ENCODE measurements at regions not wholly inside any gene's neighbourhood (a gene's known extent, or its start where the extent isn't known, plus 50 kb on each side); places are given as distances from the start of the nearest gene placed in this dataset.
"Not testable (repeated sequence)": the region's sequence is repeated elsewhere in the genome, so short reads cannot be mapped to it uniquely, and the experiment has no call there.

DNA sequence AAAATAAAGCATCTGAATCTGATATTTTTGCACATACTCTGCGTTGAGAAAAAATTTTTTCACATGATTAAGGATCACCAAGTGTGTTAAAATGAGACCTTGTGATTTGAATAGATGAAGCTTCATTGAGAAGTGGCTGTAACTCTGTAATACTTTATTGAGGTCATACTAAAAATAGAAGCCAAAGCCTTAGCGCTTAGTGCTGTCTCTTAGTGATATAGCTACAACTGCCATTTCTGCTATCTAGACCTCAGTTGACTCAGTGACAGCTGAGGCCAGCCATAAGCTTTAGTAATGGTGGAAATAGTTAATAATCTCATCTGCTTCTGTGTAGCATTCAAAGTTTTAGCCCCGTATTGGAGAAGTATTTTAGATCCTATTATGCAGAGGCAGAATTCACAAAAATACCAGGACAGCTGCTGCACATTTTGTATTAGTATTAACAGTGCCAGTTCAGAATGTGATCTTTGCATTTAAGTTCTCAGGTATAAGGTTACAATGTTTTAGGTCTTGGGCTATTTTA lies 107.4 kb upstream of the SGCD start:
- no peak overlapping the region for H3K4me3 ChIP-seq (ENCODE audit: low read depth, low read length, poor library complexity, severe bottlenecking)
- no peaks in the 10 kb centered on the region for H3K9me2 ChIP-seq (ENCODE audit: insufficient read depth, low read length)
- H3K79me2 ChIP-seq (ENCODE audit: insufficient read depth, low read depth, low read length), result no peaks in the 10 kb centered on the region
- no peak for TF ChIP-seq EZH2phosphoT487 (IDR thresholded peaks at IDR 0.05; ENCODE audit: borderline replicate concordance, low read depth, low read length)
- no peak for TF ChIP-seq CTCF (conservative IDR thresholded peaks at IDR 0.05; ENCODE audit: low read length)
- no TSS peak for BruUV-seq (replicated peaks)
- no peak overlapping the region for H3K4me2 ChIP-seq (ENCODE audit: low read length)
- ChIA-PET POLR2A (interaction anchor here (0.5 to 0.6 kb wide), 3 partner anchors 8 to 123 kb away, joined by 4 to 7 read pairs (median 5); no protein-coding TSS in a partner anchor), CTCF (ENCODE audit: unreplicated experiment) (no interaction called here)
- no peak overlapping the region for H2AFZ ChIP-seq (ENCODE audit: low read length)
- no peak overlapping the region for H3K27ac ChIP-seq (ENCODE audit: low read depth, low read length, poor library complexity, severe bottlenecking)
- intact Hi-C loops (cut with micrococcal nuclease; ENCODE audit: unreplicated experiment), result no loop called here
- H3K36me3 ChIP-seq (ENCODE audit: insufficient read depth, low read length), result no peaks in the 10 kb centered on the region
- no peaks in the 10 kb centered on the region for H3K9me3 ChIP-seq (ENCODE audit: low read length)
- no peaks in the 10 kb centered on the region for H3K4me1 ChIP-seq (ENCODE audit: insufficient read depth, low read length, poor library complexity, severe bottlenecking)
- no peak for DNase-seq (ENCODE audit: low spot score)
- H4K20me1 ChIP-seq (ENCODE audit: insufficient read depth, low read length), result no peaks in the 10 kb centered on the region

DNA sequence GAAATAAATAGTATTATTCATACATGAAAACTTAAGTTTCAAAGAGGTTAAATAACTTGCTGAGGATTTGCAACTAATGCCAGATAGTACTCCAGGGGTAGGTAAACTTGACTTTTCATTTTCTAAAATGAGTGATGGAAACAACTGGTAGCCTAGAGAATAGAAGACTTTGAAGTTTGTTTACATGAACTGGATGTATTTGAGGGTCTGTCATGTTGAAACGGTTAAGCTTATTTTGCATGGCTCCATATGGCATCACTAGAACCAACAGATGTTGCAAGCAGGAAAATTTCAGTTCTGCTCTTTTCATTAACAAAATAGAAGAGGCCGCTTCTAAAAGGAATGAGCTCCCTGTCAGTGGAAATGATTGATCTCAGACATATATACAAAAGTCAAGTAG lies 105.1 kb upstream of the SGCD start:
- CTCF ChIA-PET (ENCODE audit: unreplicated experiment), result no interaction called here
- Histone ChIP-seq H3K4me2 (ENCODE audit: low read length) (no peak overlapping the region), H3K9me2 (ENCODE audit: insufficient read depth, low read length) (no peaks in the 10 kb centered on the region), H4K20me1 (ENCODE audit: insufficient read depth, low read length) (no peaks in the 10 kb centered on the region), H3K27ac (ENCODE audit: low read depth, low read length, poor library complexity, severe bottlenecking) (no peak overlapping the region), H2AFZ (ENCODE audit: low read length) (no peak overlapping the region), H3K79me2 (ENCODE audit: insufficient read depth, low read depth, low read length) (no peaks in the 10 kb centered on the region), H3K9me3 (ENCODE audit: low read length) (no peaks in the 10 kb centered on the region), H3K36me3 (ENCODE audit: insufficient read depth, low read length) (no peaks in the 10 kb centered on the region), H3K4me1 (ENCODE audit: insufficient read depth, low read length, poor library complexity, severe bottlenecking) (no peaks in the 10 kb centered on the region), H3K4me3 (ENCODE audit: low read depth, low read length, poor library complexity, severe bottlenecking) (no peak overlapping the region)
- DNase-seq (ENCODE audit: low spot score), result no peak
- TF ChIP-seq EZH2phosphoT487 (IDR thresholded peaks at IDR 0.05; ENCODE audit: borderline replicate concordance, low read depth, low read length) (no peak), CTCF (conservative IDR thresholded peaks at IDR 0.05; ENCODE audit: low read length) (no peak)
- no TSS peak for BruUV-seq (replicated peaks)
- POLR2A ChIA-PET, result no interaction called here
- intact Hi-C loops (cut with micrococcal nuclease; ENCODE audit: unreplicated experiment), result no loop called here

- Histone ChIP-seq H3K79me2 (ENCODE audit: insufficient read depth, low read depth, low read length) (no peaks in the 10 kb centered on the region), H3K4me2 (ENCODE audit: low read length) (no peak overlapping the region), H4K20me1 (ENCODE audit: insufficient read depth, low read length) (no peaks in the 10 kb centered on the region), H3K4me3 (ENCODE audit: low read depth, low read length, poor library complexity, severe bottlenecking) (no peak overlapping the region), H3K9me2 (ENCODE audit: insufficient read depth, low read length) (no peaks in the 10 kb centered on the region), H3K36me3 (ENCODE audit: insufficient read depth, low read length) (no peaks in the 10 kb centered on the region), H2AFZ (ENCODE audit: low read length) (no peak overlapping the region), H3K9me3 (ENCODE audit: low read length) (no peaks in the 10 kb centered on the region), H3K4me1 (ENCODE audit: insufficient read depth, low read length, poor library complexity, severe bottlenecking) (no peaks in the 10 kb centered on the region), H3K27ac (ENCODE audit: low read depth, low read length, poor library complexity, severe bottlenecking) (no peak overlapping the region)
- POLR2A ChIA-PET, result interaction anchor here (0.6 kb wide), 1 partner anchor 1124 kb away, joined by 3 read pairs; no protein-coding TSS in a partner anchor
- CTCF ChIA-PET (ENCODE audit: unreplicated experiment), result interaction anchor here (0.6 kb wide), 1 partner anchor 244 kb away, joined by 3 read pairs; no protein-coding TSS in a partner anchor
- no peak for DNase-seq (ENCODE audit: low spot score)
- BruUV-seq (replicated peaks), result no TSS peak
- intact Hi-C loops (cut with micrococcal nuclease; ENCODE audit: unreplicated experiment), result no loop called here
- TF ChIP-seq EZH2phosphoT487 (IDR thresholded peaks at IDR 0.05; ENCODE audit: borderline replicate concordance, low read depth, low read length) (no peak), CTCF (conservative IDR thresholded peaks at IDR 0.05; ENCODE audit: low read length) (no peak)
Measured at GRCh38 chr5:156223547-156223946, 103.4 kb upstream of the SGCD start.

- intact Hi-C loops (cut with micrococcal nuclease; ENCODE audit: unreplicated experiment); BruUV-seq (replicated peaks): not testable (repeated sequence)
Measured at GRCh38 chr5:156226485-156226884, 100.5 kb upstream of the SGCD start.

More at GRCh38 chr5:156226485-156226884, 100.5 kb upstream of the SGCD start:
- POLR2A ChIA-PET; H3K4me1 ChIP-seq (ENCODE audit: insufficient read depth, low read length, poor library complexity, severe bottlenecking); H3K4me3 ChIP-seq (ENCODE audit: low read depth, low read length, poor library complexity, severe bottlenecking); H3K27ac ChIP-seq (ENCODE audit: low read depth, low read length, poor library complexity, severe bottlenecking); CTCF ChIA-PET (ENCODE audit: unreplicated experiment); H3K36me3 ChIP-seq (ENCODE audit: insufficient read depth, low read length); H4K20me1 ChIP-seq (ENCODE audit: insufficient read depth, low read length); DNase-seq (ENCODE audit: low spot score); H3K4me2 ChIP-seq (ENCODE audit: low read length); H3K9me3 ChIP-seq (ENCODE audit: low read length); H3K9me2 ChIP-seq (ENCODE audit: insufficient read depth, low read length); H3K79me2 ChIP-seq (ENCODE audit: insufficient read depth, low read depth, low read length); H2AFZ ChIP-seq (ENCODE audit: low read length): not testable (repeated sequence)
